ENCODE measurements at regions not wholly inside any gene's neighbourhood (a gene's known extent, or its start where the extent isn't known, plus 50 kb on each side); places are given as distances from the start of the nearest gene placed in this dataset.
"Not testable (repeated sequence)": the region's sequence is repeated elsewhere in the genome, so short reads cannot be mapped to it uniquely, and the experiment has no call there.

DNA sequence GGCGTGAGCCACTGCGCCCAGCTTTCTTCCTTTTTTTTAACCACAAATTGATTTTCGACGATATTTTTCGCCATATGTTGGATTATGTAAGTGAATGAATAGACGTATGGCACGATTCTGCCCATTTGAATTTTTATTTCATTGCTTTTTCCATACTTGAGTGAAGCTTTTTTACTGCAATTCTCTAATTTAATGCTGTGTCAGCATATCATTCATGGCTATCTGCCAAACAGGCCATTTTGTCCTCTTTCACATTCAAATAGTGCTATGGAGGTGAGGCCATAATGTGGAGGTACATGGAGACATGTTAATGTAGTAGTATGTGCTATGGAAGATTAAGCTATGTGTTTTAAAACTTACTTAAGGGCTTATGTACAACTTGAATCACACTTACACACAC is 152.1 kb upstream of the TUSC1 start:
- DNase-seq = no peak

DNA sequence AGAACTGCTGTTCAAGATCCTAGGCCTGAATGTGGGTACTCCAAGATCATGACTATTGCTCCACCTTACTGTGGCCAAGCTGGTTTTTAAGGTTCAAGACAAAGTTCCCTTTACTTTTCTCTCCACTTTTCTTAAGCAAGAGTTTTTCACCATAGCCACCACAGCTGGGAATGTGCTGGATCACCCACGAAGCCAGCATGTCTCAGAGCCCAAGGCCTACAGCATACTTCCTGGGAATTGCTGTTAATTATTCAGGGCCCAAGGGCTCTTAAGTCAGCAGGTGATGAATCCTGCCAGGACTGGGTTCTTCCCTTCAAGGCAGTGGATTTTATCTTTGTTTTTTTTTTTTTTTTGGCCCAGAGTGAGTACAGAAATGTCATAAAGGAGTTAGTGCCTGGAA is 149.4 kb upstream of the TUSC1 start:
- no peak for DNase-seq

DNA sequence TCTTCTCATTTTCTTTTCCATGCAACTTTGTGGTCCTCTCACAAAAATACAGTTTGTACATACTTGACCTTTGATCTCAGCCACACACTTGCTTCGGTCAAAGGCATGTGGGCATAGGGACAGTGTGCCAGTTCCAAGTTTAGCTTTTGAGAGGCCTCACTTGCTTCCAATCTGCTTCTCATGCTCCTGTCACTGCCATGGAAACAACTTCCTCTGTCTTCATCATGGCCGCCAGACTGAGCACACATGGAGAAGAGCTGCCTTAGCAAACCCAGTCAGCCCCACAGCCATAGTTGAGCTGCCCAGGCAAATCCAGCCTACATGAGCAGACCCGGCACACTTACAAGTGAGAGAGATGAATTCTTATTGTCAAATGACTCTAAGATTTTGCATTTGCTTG is 138.2 kb upstream of the TUSC1 start:
- DNase-seq = no peak

DNA sequence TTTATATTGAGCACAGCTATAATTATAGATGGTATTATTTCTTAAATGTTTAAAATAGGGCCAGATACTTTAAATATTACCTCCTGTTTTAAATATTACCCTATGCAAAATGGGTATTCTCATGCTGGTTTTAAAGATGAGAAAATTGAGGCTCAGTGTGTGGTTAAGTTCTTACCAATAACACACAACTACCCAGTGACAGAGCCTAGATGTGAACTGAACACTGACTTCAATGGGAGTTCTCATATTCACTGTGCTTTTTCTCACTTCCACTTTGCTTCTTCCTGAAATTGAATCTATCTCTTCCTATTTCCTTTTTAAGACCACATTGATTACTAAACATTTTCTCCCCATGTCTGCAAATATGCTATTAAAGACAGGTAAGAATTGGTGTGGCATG is 135.8 kb upstream of the TUSC1 start:
- no peak for DNase-seq

DNA sequence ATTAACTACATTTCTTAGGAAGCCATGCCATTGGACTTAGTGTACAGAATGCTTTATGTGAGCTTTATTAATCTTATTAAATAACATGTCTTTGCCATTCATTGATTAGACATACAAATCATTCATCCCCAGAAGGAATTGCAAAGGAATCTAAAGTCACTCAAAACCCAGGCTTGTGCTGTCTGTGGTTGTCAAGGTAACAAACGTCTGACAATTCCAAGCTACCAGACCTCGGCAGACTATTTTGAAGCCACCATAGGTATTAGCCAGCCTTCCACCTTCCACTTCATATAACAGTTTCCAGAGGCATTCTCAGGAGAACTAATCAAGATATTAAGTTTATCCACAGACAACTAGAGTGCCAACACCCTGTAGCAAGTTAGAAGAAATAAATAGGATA is 135.2 kb upstream of the TUSC1 start:
- no peak for DNase-seq

DNA sequence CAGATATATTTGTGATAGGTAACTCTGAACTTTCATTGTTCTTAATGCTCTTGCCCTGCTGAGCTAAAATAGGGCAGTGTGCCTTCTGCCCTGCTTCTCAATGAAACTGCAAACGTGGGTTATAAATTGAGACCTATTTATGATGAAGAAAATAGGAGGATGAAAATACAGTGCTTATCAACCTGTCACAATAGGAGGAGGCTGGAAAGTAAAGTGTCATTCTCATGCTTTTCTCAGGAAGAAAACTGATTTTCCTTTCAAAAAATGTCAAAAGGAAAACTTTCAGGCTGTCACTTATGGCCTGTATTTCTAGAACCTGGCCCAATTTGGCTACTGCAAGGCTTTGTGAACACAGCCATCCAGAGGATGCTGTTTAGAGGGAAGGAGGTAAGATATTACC is 130.3 kb upstream of the TUSC1 start:
- DNase-seq = no peak

DNA sequence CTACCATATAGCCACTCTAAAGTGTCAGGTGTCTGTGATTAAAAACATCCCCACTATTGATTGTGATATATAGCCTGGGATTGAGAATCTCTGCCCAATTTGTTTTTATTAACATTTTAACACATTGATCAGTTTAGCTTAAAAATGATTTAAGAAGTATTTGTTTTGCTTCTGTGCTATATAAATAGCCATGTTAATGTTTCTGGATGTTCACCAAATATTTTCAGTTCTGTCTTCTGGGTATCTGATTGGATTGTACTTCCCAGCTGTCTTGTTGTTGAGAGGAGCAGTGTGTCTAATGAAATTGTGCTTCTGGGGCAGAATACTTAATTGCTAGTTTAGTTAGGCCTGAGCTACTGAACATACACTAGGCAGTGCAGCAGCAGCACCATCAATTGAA is 126.6 kb upstream of the TUSC1 start:
- no peak for DNase-seq

DNA sequence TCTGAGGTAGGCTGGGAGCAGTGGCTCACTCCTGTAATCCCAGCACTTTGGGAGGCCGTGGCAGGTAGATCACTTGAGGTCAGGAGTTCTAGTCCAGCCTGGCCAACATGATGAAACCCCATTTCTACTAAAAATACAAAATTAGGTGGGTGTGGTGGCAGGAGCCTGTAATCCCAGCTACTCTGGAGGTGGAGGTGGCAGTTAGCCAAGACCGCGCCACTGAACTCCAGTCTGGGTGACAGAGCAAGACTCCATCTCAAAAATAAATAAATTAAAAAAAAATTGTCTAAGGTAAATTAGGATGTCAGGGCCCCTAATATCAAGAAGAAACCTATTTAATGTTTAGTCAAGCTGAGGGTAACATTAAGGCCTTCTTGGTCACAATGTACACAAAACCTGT is 123.7 kb upstream of the TUSC1 start:
- not testable (repeated sequence) for DNase-seq

DNA sequence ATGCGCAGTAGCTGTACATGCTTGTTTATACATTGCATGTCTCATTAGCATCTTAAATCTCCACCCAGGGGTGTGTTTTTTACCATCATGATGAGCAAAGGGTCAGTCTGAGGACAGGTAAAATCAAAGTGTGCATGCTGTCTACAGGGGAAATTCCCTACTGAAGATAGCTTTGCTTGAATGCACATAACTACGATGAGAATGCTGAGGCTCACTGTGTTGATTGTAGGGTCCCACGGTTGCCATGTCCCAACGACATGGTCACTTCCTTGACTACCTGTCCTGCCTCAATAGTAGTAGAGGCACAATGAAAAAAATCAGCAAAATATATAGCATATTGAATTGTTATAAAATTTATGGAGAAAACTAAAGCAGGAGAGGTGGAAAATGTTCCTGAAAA is 95.6 kb upstream of the TUSC1 start:
- DNase-seq = no peak

DNA sequence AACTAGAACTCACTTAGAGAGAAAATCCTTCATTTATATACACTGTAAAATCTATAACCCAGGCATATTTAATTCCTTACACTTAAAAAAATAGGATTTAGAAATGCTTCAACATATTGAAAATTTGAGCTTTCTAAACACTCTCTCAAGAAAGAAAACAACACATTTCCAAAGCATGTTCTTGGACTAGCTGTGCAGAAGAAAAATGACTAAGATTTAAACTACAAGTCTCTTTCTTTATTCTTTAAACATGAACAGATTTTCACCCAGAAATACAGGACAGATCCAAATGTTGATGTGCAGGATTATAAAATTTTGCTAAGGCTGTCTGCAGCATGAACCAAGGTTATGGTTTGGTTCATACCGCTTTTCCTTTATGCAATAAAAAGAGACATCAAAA is 77.7 kb upstream of the TUSC1 start:
- DNase-seq = no peak

DNA sequence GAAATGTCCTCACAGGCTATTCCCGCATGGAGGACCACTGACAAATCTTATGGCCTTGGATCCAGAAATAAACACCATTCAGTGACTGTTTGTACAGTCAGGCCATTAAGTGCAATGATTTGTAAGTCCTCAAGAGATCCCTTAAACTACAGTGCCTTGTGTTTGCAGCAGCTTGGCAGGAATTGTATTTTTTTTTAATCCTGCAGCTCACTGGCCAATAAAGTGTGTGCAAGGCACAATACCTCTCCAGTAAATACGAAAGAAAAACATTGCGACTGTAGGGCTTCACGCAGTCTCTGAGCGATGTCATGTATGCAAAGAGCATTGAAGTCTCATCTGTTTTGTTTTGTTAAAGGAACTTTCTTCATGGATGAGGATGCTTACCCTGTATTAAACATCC is 74.2 kb upstream of the TUSC1 start:
- no peak for DNase-seq

DNA sequence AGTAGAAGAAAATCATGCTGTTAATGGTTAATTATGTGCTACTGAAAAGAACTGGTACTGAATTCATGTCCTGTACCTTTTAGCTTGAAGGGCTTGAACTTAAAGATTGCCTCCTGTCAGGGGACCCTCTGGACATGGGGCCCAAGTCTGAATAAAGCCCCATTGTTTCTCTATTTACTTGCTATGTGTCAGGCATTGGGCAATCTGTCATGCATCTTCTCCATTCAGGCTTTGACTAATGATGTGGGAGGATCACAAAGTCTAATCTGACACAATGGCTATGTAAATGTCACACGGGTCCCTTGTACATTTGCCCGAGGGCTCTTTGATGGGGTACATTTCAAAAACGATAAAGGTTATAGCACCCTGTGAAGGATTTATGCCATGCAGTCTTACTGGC is 64.0 kb upstream of the TUSC1 start:
- DNase-seq = no peak

DNA sequence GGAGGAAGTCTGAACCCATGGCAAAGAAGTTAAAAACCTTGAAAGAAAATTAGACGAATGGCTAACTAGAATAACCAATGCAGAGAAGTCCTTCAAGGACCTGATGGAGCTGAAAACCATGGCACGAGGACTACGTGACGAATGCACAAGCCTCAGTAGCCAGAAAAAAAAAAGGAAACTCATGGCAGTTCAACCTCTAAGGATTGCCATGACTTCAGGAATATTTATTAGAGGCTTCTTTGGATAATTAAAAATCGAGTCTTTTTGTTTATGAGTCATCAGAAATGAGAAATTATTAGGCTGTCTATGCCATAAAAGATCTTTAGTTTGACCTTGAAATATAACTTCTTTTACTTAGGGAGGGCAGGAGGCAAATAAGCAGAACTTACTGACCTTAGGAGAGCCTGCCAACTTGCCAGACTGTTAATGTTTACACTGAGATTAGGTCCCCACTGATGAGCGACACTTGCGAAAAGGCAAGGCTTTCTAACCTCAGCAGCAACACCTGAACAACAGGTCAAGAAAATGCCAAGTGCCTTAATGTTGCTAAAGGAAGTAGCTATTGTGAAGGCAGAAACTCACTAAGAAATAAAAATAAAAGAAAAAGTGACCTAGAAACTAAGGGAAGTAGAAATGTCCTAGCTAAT is 55.2 kb upstream of the TUSC1 start:
- no peak for DNase-seq

DNA sequence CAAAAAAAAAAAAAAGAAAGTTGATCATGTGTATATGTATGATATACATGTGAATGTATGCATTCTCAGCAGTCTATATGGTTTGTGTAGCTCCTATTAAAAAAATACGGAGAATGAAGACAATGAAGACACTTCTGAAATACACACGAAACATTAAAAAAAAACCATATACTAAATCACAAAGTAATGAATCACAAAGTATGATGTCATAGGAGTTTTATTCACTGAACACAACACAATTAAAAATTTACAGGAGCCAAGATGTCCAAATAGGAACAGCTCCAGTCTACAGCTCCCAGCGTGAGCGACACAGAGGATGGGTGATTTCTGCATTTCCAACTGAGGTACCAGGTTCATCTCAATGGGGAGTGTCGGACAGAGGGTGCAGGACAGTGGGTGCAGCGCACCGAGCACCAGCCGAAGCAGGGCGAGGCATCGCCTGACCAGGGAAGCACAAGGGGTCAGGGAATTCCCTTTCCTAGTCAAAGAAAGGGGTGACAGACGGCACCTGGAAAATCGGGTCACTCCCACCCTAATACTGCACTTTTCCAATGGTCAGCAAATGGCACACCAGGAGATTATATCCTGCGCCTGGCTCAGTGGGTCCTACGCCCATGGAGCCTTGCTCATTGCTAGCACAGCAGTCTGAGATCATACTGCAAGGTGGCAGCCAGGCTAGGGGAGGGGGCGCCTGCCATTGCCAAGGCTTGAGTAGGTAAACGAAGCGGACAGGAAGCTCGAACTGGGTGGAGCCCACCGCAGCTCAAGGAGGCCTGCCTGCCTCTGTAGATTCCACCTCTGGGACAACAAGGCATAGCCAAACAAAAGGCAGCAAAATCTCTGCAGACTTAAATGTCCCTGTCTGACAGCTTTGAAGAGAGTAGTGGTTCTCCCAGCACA is 53.9 kb upstream of the TUSC1 start:
- DNase-seq = not testable (repeated sequence)
